Stomach (tissue), 8 donors: ENCODE measurements at regions not wholly inside any gene's neighbourhood (a gene's known extent, or its start where the extent isn't known, plus 50 kb on each side); places are given as distances from the start of the nearest gene placed in this dataset.

Experiments used
- DNase-seq, 2 donors: peaks; one replicate each; pipeline versions ENCODE4 v3.0.0 to v3.0.0-alpha.2; 2013 to 2019
- H3K27ac ChIP-seq, 5 donors: fragments of 200-600 bp in 4 of 5; sonication (generic) in 4 of 5; one replicate each; pipeline ENCODE4 v1.5.1; 2013 to 2019; ENCODE audit warnings: mild to moderate bottlenecking in 1 of 5, moderate library complexity in 1 of 5
- H3K27me3 ChIP-seq, 3 donors: fragments of 200-600 bp; sonication (generic); one replicate each; pipeline ENCODE4 v1.5.1; 2017 to 2019; ENCODE audit warnings: mixed run types in 1 of 3
- H3K36me3 ChIP-seq, 4 donors: fragments of 200-600 bp; sonication (generic); 1 replicate in 3 of 4; 2 replicates in 1 of 4; pipeline ENCODE4 v1.5.1; 2016 to 2019
- H3K4me1 ChIP-seq, 4 donors: fragments of 200-600 bp; sonication (generic); one replicate each; pipeline ENCODE4 v1.5.1; 2016 to 2019
- H3K4me3 ChIP-seq, 4 donors: fragments of 200-600 bp; sonication (generic) in 3 of 4; one replicate each; pipeline ENCODE4 v1.5.1; 2016 to 2019; ENCODE audit warnings: mild to moderate bottlenecking in 1 of 4
- H3K9me3 ChIP-seq, 4 donors: fragments of 200-600 bp; sonication (generic); one replicate each; pipeline ENCODE4 v1.5.1; 2016 to 2019
- EP300 ChIP-seq: sonication (generic); formaldehyde crosslinking; IDR thresholded peaks from one replicate; pipeline ENCODE4 v1.6.1; 2017; ENCODE audit warnings: antibody characterized with exemption
- POLR2A ChIP-seq, 4 donors: fragments of 450-650 bp; IDR thresholded peaks; one replicate each; pipeline ENCODE4 v1.6.1; 2016; ENCODE audit warnings: antibody characterized with exemption in 4 of 4, control low read depth in 2 of 4, mild to moderate bottlenecking in 1 of 4, moderate library complexity in 1 of 4
- POLR2AphosphoS5 ChIP-seq, 3 donors: sonication (generic); formaldehyde crosslinking; IDR thresholded peaks; one replicate each; pipeline ENCODE4 v1.6.1; 2016; ENCODE audit warnings: antibody characterized with exemption in 3 of 3
- WGBS, 5 donors: extraction: QIAGEN DNeasy Blood & Tissue Kit in 3 of 5; methylation state at CpG; one replicate each; pipeline versions ENCODE4 v1.1.5 to v1.1.7; 2013 to 2018; 5-methylcytosine and 5-hydroxymethylcytosine counted together
- intact Hi-C: fragments of 100-400 bp; cut with DNase I; formaldehyde crosslinking; loops from one replicate; pipeline ENCODE4 v1.15.1; 2023; ENCODE audit warnings: low total_unique reads
- TF ChIP-seq, protein P1 (sequence below), 7 experiments: fragments of 450-650 bp in 4 of 7; fragments of 200-600 bp in 3 of 7; sonication (generic) in 3 of 7; IDR thresholded peaks; one replicate each; pipeline ENCODE4 v1.5.1; 2016 to 2019; ENCODE audit warnings: antibody characterized with exemption in 7 of 7, control low read depth in 2 of 7, mild to moderate bottlenecking in 1 of 7
- donor health status: healthy with polysubstance abuse.
- donor health status: Bipolar disorder and iron deficiency.
- donor health status: healthy.

DNA sequence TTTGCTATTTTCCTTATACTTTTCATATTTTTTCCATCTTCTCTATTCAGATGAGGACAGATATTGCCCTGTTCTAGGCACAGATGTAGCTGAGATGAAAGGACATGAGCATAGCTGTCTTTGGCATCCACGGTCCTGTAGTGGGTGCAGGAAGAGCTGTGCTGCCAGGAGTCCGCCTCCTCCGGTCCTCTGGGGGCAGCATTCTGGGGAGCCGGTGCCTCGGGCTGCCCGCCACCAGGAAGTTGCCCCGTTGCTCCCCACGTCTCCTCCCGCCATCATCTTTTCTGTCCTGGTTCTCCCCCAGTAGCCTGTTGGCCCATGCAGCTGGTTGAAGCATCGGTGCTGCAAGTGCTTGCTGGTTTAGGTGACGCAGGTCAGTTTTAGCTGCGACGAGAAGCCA lies 170.0 kb upstream of the IRX4 start:
- intact Hi-C loops, result no loop called here
- TF ChIP-seq POLR2AphosphoS5 (IDR thresholded peaks at IDR 0.05) (no peak), POLR2A (IDR thresholded peaks at IDR 0.05) (no peak), EP300 (no peak)
- TF ChIP-seq, protein P1, sequence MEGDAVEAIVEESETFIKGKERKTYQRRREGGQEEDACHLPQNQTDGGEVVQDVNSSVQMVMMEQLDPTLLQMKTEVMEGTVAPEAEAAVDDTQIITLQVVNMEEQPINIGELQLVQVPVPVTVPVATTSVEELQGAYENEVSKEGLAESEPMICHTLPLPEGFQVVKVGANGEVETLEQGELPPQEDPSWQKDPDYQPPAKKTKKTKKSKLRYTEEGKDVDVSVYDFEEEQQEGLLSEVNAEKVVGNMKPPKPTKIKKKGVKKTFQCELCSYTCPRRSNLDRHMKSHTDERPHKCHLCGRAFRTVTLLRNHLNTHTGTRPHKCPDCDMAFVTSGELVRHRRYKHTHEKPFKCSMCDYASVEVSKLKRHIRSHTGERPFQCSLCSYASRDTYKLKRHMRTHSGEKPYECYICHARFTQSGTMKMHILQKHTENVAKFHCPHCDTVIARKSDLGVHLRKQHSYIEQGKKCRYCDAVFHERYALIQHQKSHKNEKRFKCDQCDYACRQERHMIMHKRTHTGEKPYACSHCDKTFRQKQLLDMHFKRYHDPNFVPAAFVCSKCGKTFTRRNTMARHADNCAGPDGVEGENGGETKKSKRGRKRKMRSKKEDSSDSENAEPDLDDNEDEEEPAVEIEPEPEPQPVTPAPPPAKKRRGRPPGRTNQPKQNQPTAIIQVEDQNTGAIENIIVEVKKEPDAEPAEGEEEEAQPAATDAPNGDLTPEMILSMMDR (IDR thresholded peaks at IDR 0.05), result no peak
- H3K27me3 ChIP-seq, result peaks cover 0 to 12% (median 0%) of the 10 kb centered on the region in 3 donors
- WGBS, 5 donors, result 83 to 91% (median 90%) methylated on average over 10 to 13 of the region's 13 CpGs
- H3K27ac ChIP-seq, result no peak overlapping the region
- no peaks in the 10 kb centered on the region for H3K4me1 ChIP-seq
- H3K9me3 ChIP-seq, result no peaks in the 10 kb centered on the region
- H3K4me3 ChIP-seq, result no peak overlapping the region
- DNase-seq, result no peak
- H3K36me3 ChIP-seq, result no peaks in the 10 kb centered on the region

DNA sequence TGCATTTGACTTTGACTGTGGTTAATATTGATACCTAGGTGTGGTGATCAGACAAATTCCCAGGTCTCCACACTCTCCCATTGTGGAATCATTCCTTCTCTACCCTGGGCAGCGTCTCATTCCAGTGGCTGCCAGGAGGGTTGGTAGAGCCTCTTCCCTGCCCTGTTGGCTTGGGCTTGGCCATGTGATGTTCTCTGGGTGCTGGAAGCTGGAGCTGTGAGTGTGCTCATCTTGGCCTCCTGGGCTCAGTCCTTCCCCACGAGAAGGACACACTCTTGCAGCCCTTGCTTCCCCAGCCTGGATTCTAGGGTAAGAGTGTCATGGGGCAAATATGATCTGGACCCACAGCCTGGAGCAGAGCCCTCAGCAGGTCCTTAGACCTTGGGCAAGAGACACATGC lies 167.2 kb upstream of the IRX4 start:
- Histone ChIP-seq H3K9me3 (peaks cover 0 to 6% (median 0%) of the 10 kb centered on the region in 4 donors), H3K27ac (no peak overlapping the region), H3K4me1 (no peaks in the 10 kb centered on the region), H3K36me3 (no peaks in the 10 kb centered on the region), H3K4me3 (no peak overlapping the region), H3K27me3 (peaks cover 0 to 16% (median 0%) of the 10 kb centered on the region in 3 donors)
- TF ChIP-seq POLR2AphosphoS5 (IDR thresholded peaks at IDR 0.05), result no peak
- TF ChIP-seq, protein P1 (IDR thresholded peaks at IDR 0.05), result no peak
- TF ChIP-seq EP300, result no peak
- no peak for TF ChIP-seq POLR2A (IDR thresholded peaks at IDR 0.05)
- WGBS, 5 donors, result 32 to 69% (median 56%) methylated on average over 2 of the region's 2 CpGs
- no peak for DNase-seq
- intact Hi-C loops, result loop anchor here (10.0 kb wide), 1 partner anchor 285 kb away; no protein-coding TSS in a partner anchor

DNA sequence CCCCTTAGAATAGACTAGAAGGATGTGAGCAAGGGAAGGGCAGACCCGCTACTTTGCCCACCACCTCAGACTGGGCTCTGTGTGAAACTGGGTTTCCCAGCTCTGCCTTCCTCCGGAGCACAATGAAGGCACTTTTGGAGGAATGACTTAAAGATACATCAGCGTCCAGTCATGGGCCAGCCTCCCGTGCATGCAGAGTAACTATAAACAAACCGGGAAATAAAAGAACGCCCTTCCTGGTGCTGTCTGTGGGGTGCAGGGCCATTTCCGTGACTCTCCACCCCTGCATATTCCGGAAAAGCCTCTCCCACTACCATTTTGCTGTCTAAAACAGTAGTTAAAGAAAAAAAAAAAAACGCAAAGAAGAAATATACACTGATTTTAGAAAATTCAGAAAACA lies 165.9 kb upstream of the IRX4 start:
- TF ChIP-seq POLR2A (IDR thresholded peaks at IDR 0.05), result no peak
- no peak for TF ChIP-seq POLR2AphosphoS5 (IDR thresholded peaks at IDR 0.05)
- no peak for TF ChIP-seq EP300
- TF ChIP-seq, protein P1 (IDR thresholded peaks at IDR 0.05), result no peak
- Histone ChIP-seq H3K9me3 (peaks cover 0 to 6% (median 0%) of the 10 kb centered on the region in 4 donors), H3K4me3 (no peak overlapping the region), H3K27ac (no peak overlapping the region), H3K4me1 (no peaks in the 10 kb centered on the region), H3K36me3 (no peaks in the 10 kb centered on the region), H3K27me3 (peaks cover 0 to 18% (median 0%) of the 10 kb centered on the region in 3 donors)
- 41 to 63% (median 54%) methylated on average over 9 of the region's 9 CpGs for WGBS, 5 donors
- intact Hi-C loops, result loop anchor here (10.0 kb wide), 1 partner anchor 284 kb away; no protein-coding TSS in a partner anchor
- no peak for DNase-seq

DNA sequence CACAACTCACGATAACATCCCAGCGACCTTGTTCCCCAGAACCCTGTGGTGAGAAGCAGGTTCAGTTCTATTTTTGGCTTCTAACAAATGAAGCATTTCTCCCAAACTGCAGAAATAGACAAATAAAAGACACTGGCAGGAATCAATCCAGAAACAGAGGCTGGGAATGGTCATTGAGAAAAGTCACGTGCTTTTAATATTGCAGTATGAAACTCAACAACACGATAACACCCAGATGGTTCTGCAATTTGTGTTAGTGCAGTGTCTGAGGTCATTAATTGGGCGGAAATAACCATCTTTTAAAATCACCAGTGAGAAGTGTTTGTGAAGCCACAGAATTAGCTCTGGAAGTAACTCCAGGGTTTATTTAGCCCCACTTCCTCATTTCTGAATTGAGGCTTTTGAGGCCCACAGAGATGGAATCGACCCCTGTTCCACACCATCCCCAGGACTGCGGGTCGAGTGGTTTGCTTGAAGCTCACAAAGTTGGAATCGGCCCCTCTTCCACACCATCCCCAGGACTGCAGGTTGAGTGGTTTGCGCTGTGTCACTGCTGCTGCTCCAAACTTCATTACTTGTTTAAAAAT lies 164.7 kb upstream of the IRX4 start:
- no peak overlapping the region for H3K27ac ChIP-seq
- H3K4me1 ChIP-seq, result no peaks in the 10 kb centered on the region
- H3K4me3 ChIP-seq, result no peak overlapping the region
- no peak for TF ChIP-seq POLR2A (IDR thresholded peaks at IDR 0.05)
- WGBS, 5 donors, result 73 to 80% (median 76%) methylated on average over 10 of the region's 10 CpGs
- intact Hi-C loops, result loop anchor here (10.0 kb wide), 1 partner anchor 283 kb away; no protein-coding TSS in a partner anchor
- no peaks in the 10 kb centered on the region for H3K36me3 ChIP-seq
- DNase-seq, result no peak
- peaks cover 0 to 6% (median 0%) of the 10 kb centered on the region in 4 donors for H3K9me3 ChIP-seq
- H3K27me3 ChIP-seq, result peaks cover 0 to 18% (median 0%) of the 10 kb centered on the region in 3 donors

DNA sequence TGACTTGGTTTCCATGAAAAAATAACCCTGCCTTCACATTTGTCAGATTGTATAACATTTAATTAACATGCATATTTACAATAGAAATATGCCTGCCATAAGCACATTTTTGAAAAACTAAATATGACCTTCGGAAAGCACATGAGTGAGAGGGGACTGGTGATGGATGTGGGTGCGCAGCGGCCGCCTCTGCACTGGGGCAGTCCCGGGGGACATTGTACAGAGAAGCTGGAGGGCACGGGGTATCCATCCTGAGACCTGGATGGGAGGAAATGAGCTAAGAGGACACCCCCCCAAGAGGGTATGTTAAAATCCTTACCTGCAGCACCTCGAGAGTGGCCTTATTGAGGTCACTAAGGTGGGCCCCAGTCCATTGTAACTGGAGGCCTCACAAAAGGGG lies 161.3 kb upstream of the IRX4 start:
- H3K4me3 ChIP-seq, result no peak overlapping the region
- DNase-seq, result no peak
- peaks cover 0 to 6% (median 0%) of the 10 kb centered on the region in 4 donors for H3K9me3 ChIP-seq
- peaks cover 0 to 3% (median 2%) of the 10 kb centered on the region in 4 donors for H3K4me1 ChIP-seq
- TF ChIP-seq POLR2AphosphoS5 (IDR thresholded peaks at IDR 0.05) (no peak), EP300 (no peak), POLR2A (IDR thresholded peaks at IDR 0.05) (no peak)
- TF ChIP-seq, protein P1 (IDR thresholded peaks at IDR 0.05), result no peak
- no peak overlapping the region for H3K27ac ChIP-seq
- 75 to 86% (median 83%) methylated on average over 7 of the region's 7 CpGs for WGBS, 5 donors
- no peaks in the 10 kb centered on the region for H3K36me3 ChIP-seq
- H3K27me3 ChIP-seq, result peaks cover 0 to 27% (median 4%) of the 10 kb centered on the region in 3 donors
- intact Hi-C loops, result loop anchor here (10.0 kb wide), 1 partner anchor 279 kb away; no protein-coding TSS in a partner anchor
